ENCODE measurements at regions not wholly inside any gene's neighbourhood (a gene's known extent, or its start where the extent isn't known, plus 50 kb on each side); places are given as distances from the start of the nearest gene placed in this dataset.

DNA sequence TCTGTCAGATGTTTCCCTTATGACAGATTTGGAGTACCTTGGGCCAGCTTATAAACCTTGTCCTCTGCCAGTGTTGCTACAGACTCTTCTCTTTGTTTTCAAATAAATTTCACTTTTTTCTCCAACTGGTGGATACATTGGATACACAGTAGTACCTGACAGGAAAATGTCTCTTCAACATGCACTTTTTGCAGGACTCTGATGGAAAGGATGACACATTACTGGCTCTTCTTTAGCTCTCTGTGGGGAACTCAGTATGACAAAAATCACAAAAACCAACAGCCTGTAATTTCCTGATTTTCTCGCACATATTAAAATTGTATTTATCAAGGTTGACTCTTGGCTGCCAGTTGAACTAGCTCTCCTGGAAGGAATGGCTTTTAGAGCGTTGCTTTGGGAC, 61.3 kb upstream of the GIMD1 start:
- TF ChIP-seq, protein P1, sequence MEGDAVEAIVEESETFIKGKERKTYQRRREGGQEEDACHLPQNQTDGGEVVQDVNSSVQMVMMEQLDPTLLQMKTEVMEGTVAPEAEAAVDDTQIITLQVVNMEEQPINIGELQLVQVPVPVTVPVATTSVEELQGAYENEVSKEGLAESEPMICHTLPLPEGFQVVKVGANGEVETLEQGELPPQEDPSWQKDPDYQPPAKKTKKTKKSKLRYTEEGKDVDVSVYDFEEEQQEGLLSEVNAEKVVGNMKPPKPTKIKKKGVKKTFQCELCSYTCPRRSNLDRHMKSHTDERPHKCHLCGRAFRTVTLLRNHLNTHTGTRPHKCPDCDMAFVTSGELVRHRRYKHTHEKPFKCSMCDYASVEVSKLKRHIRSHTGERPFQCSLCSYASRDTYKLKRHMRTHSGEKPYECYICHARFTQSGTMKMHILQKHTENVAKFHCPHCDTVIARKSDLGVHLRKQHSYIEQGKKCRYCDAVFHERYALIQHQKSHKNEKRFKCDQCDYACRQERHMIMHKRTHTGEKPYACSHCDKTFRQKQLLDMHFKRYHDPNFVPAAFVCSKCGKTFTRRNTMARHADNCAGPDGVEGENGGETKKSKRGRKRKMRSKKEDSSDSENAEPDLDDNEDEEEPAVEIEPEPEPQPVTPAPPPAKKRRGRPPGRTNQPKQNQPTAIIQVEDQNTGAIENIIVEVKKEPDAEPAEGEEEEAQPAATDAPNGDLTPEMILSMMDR (conservative IDR thresholded peaks at IDR 0.05 in 1 of 2, IDR thresholded peaks at IDR 0.05 in 1 of 2; ENCODE audit: extremely low read depth in 1 of 2, insufficient read depth in 1 of 2, low read depth in 1 of 2, low read length in 2 of 2), result no peak
- TF ChIP-seq EZH2 (IDR thresholded peaks at IDR 0.05; ENCODE audit: borderline replicate concordance, low read length), result no peak

Measured in mammary epithelial cell (primary cell).